ENCODE measurements at regions not wholly inside any gene's neighbourhood (a gene's known extent, or its start where the extent isn't known, plus 50 kb on each side); places are given as distances from the start of the nearest gene placed in this dataset.

DNA sequence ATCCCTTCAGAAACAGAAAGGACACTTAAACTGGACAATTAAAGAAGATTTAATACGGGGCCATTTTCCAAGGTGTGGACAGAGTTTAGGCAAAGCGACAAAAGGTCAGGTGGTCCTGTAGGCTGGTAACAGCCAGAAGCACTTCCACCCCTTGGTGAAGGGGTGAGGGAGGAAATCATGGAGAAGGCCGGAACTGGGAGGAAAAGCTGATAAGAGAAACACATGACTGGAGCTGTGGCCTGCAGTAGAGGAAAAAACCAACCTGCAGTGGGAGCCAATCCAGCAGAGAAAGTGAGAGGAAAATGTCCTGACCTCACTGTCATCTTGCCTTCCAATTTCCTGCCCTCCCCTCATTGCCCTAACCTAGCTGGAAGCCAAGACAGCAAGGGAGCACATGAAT is 249.8 kb downstream of the LMO4 start:
- no peak for TF ChIP-seq POLR2A (IDR thresholded peaks at IDR 0.05)
- TF ChIP-seq, protein P1, sequence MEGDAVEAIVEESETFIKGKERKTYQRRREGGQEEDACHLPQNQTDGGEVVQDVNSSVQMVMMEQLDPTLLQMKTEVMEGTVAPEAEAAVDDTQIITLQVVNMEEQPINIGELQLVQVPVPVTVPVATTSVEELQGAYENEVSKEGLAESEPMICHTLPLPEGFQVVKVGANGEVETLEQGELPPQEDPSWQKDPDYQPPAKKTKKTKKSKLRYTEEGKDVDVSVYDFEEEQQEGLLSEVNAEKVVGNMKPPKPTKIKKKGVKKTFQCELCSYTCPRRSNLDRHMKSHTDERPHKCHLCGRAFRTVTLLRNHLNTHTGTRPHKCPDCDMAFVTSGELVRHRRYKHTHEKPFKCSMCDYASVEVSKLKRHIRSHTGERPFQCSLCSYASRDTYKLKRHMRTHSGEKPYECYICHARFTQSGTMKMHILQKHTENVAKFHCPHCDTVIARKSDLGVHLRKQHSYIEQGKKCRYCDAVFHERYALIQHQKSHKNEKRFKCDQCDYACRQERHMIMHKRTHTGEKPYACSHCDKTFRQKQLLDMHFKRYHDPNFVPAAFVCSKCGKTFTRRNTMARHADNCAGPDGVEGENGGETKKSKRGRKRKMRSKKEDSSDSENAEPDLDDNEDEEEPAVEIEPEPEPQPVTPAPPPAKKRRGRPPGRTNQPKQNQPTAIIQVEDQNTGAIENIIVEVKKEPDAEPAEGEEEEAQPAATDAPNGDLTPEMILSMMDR (IDR thresholded peaks at IDR 0.05 in 8 of 11, conservative IDR thresholded peaks at IDR 0.05 in 3 of 11) = no peak
